ENCODE measurements at regions not wholly inside any gene's neighbourhood (a gene's known extent, or its start where the extent isn't known, plus 50 kb on each side); places are given as distances from the start of the nearest gene placed in this dataset.

DNA sequence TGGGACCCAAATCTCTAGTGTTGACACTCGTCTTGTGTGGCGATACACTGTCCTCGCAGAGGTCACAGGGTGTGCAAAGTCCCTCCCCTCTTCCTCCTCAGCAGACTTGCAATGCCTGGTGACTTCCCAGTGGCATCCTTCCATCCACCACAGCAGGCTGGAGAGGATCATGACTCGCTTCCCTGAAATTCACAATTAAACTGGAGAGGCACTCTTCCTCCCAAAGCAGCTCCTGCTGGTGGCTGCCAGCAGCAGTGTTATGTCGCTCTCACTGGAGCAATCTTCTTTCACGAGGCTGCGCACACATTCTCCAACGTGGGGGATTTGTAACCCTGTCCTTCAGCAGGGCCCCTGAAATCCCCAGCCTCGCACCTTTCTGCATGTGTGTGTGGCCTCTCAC lies 145.2 kb upstream of the TMCC3 start:
- TF ChIP-seq, protein P1, sequence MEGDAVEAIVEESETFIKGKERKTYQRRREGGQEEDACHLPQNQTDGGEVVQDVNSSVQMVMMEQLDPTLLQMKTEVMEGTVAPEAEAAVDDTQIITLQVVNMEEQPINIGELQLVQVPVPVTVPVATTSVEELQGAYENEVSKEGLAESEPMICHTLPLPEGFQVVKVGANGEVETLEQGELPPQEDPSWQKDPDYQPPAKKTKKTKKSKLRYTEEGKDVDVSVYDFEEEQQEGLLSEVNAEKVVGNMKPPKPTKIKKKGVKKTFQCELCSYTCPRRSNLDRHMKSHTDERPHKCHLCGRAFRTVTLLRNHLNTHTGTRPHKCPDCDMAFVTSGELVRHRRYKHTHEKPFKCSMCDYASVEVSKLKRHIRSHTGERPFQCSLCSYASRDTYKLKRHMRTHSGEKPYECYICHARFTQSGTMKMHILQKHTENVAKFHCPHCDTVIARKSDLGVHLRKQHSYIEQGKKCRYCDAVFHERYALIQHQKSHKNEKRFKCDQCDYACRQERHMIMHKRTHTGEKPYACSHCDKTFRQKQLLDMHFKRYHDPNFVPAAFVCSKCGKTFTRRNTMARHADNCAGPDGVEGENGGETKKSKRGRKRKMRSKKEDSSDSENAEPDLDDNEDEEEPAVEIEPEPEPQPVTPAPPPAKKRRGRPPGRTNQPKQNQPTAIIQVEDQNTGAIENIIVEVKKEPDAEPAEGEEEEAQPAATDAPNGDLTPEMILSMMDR (IDR thresholded peaks at IDR 0.05; ENCODE audit: extremely low read depth in 1 of 2, insufficient read depth in 1 of 2, low read depth in 1 of 2, low read length in 2 of 2), result peak in 1 of 2 donors; percentile 18
- TF ChIP-seq POLR2A (IDR thresholded peaks at IDR 0.05; ENCODE audit: low read depth, low read length) (no peak), FOS (IDR thresholded peaks at IDR 0.05; ENCODE audit: borderline replicate concordance, insufficient read depth, low read length) (peak; percentile 25), POLR2AphosphoS5 (IDR thresholded peaks at IDR 0.05; ENCODE audit: insufficient read depth, low read depth, low read length) (no peak)
